Ascending aorta (tissue), 2 donors: ENCODE measurements at regions not wholly inside any gene's neighbourhood (a gene's known extent, or its start where the extent isn't known, plus 50 kb on each side); places are given as distances from the start of the nearest gene placed in this dataset.
A peak's percentile ranks its signal among the peaks of the same experiment; 100 is the strongest.

Experiments used
- DNase-seq, 2 donors: peaks; one replicate each; pipeline ENCODE4 v3.0.0-alpha.2; 2019; ENCODE audit warnings: low spot score in 2 of 2
- H3K27ac ChIP-seq, 2 donors: fragments of 200-600 bp; sonication (generic); one replicate each; pipeline ENCODE4 v1.5.1; 2016 to 2017; ENCODE audit warnings: mild to moderate bottlenecking in 1 of 2
- H3K27me3 ChIP-seq: fragments of 200-600 bp; sonication (generic); one replicate; pipeline ENCODE4 v1.5.1; 2017
- H3K36me3 ChIP-seq, 2 donors: fragments of 200-600 bp; sonication (generic); one replicate each; pipeline ENCODE4 v1.5.1; 2016
- H3K4me1 ChIP-seq, 2 donors: fragments of 200-600 bp; sonication (generic); one replicate each; pipeline ENCODE4 v1.5.1; 2016 to 2017; ENCODE audit warnings: mild to moderate bottlenecking in 1 of 2
- H3K4me3 ChIP-seq, 2 donors: fragments of 200-600 bp; sonication (generic); one replicate each; pipeline ENCODE4 v1.5.1; 2016 to 2017; ENCODE audit warnings: mild to moderate bottlenecking in 1 of 2
- H3K9me3 ChIP-seq, 2 donors: fragments of 200-600 bp; sonication (generic); one replicate each; pipeline ENCODE4 v1.5.1; 2016
- intact Hi-C: fragments of 100-400 bp; cut with DNase I; formaldehyde crosslinking; loops from one replicate; pipeline ENCODE4 v1.15.1; 2023
- TF ChIP-seq, protein P1 (sequence below), 3 experiments: fragments of 200-600 bp in 2 of 3; fragments of 450-650 bp in 1 of 3; sonication (generic) in 2 of 3; IDR thresholded peaks; one replicate each; pipeline ENCODE4 v1.5.1; 2016 to 2019; ENCODE audit warnings: antibody characterized with exemption in 3 of 3, mild to moderate bottlenecking in 1 of 3, moderate library complexity in 1 of 3

DNA sequence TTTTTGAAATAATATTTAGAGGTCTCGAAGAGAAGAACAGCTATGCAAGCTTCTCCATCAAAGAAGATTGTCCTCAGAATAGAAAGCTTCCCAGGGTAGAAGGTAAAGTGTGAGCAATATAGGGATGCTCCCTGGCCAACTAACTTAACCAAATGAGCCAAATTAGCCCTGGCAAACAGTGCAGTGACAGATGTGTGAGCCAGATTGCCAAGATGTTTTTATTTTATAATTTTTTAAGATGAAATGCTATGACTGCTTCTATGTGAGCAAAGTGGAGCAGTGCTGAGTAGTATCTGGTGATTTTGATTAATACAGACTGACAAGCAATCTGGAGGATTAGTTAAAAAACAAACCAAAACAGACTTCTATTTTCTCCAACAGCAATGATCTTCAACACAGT lies 202.1 kb downstream of the NOVA1 start:
- Histone ChIP-seq H3K27ac (no peak overlapping the region), H3K4me3 (no peak overlapping the region), H3K27me3 (no peaks in the 10 kb centered on the region), H3K36me3 (no peaks in the 10 kb centered on the region), H3K4me1 (no peaks in the 10 kb centered on the region), H3K9me3 (no peaks in the 10 kb centered on the region)
- no peak for DNase-seq
- intact Hi-C loops: no loop called here
- TF ChIP-seq, protein P1, sequence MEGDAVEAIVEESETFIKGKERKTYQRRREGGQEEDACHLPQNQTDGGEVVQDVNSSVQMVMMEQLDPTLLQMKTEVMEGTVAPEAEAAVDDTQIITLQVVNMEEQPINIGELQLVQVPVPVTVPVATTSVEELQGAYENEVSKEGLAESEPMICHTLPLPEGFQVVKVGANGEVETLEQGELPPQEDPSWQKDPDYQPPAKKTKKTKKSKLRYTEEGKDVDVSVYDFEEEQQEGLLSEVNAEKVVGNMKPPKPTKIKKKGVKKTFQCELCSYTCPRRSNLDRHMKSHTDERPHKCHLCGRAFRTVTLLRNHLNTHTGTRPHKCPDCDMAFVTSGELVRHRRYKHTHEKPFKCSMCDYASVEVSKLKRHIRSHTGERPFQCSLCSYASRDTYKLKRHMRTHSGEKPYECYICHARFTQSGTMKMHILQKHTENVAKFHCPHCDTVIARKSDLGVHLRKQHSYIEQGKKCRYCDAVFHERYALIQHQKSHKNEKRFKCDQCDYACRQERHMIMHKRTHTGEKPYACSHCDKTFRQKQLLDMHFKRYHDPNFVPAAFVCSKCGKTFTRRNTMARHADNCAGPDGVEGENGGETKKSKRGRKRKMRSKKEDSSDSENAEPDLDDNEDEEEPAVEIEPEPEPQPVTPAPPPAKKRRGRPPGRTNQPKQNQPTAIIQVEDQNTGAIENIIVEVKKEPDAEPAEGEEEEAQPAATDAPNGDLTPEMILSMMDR (IDR thresholded peaks at IDR 0.05): no peak

DNA sequence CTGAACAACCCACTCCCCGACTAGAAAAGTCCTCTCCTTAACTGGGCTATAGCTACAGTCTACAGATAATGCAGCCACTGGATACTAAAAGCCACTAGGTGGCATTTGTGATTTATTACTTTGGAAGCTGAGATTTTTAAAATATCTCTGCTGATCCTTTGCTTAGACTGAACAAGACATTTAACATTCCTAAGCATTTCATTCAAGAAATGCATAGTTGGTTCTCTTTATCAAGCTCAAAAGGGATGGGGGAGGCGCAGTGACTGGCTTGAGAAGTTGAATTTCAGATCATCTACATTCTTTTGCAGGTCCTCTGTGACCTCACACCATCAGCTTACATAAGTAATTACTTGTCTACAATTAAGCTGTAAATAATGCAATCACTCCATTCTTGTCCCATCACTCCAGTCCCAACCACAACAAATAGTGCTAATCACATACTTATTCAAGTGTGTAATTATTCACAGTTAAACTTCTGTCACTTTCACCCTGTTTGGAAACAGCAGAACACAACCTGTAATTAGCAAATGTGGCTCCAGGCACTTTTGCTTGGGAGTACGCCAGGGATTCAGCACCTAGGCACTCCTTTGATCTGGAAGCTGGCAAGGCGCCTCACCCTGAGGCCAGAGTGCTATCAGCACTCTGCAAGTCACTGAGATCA lies 203.6 kb downstream of the NOVA1 start:
- no peaks in the 10 kb centered on the region for H3K4me1 ChIP-seq
- no peak overlapping the region for H3K4me3 ChIP-seq
- TF ChIP-seq, protein P1 (IDR thresholded peaks at IDR 0.05): peak in 2 of 3 experiments; percentile 19 to 44
- H3K27me3 ChIP-seq: no peaks in the 10 kb centered on the region
- no peaks in the 10 kb centered on the region for H3K36me3 ChIP-seq
- no peak overlapping the region for H3K27ac ChIP-seq
- no peaks in the 10 kb centered on the region for H3K9me3 ChIP-seq
- intact Hi-C loops: no loop called here
- DNase-seq: no peak

DNA sequence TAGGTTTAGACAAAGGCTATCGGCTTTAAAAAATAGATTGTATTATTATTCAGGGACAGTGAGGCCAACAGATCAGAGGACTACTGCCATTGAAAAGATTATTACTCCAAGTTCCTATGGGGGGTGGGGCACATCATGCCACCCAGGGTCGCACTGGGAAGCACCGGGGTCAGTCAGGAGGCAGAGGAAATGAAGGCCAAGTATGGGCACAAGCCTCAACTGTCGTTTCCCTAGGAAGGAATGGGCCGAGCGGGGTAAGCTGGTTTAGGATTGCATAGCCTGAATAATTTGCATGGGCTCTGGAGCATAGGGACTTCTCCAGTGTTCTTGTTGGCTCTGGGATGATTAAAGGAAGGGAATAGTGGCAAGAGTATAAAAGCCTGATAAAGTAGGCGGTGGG lies 205.3 kb downstream of the NOVA1 start:
- Histone ChIP-seq H3K4me3 (no peak overlapping the region), H3K4me1 (no peaks in the 10 kb centered on the region), H3K9me3 (no peaks in the 10 kb centered on the region), H3K27me3 (no peaks in the 10 kb centered on the region), H3K27ac (no peak overlapping the region), H3K36me3 (no peaks in the 10 kb centered on the region)
- intact Hi-C loops: no loop called here
- no peak for DNase-seq
- TF ChIP-seq, protein P1 (IDR thresholded peaks at IDR 0.05): no peak

DNA sequence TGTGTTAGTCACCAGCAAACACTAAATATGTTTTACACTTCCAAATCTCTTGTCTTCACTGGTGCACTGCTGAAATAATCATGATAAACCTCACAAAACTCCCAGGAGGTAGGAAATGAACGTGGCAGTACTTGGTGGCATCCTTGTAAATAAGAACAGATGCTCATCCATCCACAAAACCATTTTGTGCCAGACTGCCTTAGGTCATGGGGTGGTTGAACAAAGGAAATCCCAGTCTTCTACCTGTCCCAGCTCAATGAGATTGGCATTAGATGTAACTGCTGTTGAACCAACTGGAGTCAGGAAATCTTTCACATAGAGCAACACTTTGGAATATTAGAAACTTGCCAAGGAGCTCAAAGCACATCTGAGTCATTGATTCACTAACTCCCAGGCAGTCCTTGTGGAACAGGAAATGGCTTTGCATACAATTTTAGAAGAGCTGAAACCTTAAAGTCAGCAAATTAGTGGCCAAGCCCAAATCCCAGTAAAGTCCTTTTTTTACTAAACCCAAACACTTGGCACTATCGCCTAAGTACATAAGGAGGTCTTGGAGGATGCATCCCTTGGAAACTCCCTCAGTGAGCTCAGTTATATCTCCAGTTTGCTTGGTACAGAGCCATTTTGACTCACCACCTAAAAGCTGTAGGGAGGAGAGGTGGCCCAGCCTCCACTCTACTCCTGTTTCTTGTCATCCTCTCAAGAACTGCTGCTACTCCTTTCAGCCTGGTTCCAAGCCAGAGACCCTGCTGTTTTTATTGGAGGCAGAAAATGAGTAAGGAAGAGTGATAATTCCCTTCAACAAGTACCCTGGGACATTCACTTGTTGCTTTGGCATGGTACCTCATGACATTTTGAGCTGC lies 208.0 kb downstream of the NOVA1 start:
- H3K4me3 ChIP-seq: no peak overlapping the region
- no peaks in the 10 kb centered on the region for H3K4me1 ChIP-seq
- intact Hi-C loops: no loop called here
- no peaks in the 10 kb centered on the region for H3K9me3 ChIP-seq
- TF ChIP-seq, protein P1 (IDR thresholded peaks at IDR 0.05): no peak
- H3K27me3 ChIP-seq: no peaks in the 10 kb centered on the region
- H3K27ac ChIP-seq: no peak overlapping the region
- no peaks in the 10 kb centered on the region for H3K36me3 ChIP-seq
- no peak for DNase-seq

DNA sequence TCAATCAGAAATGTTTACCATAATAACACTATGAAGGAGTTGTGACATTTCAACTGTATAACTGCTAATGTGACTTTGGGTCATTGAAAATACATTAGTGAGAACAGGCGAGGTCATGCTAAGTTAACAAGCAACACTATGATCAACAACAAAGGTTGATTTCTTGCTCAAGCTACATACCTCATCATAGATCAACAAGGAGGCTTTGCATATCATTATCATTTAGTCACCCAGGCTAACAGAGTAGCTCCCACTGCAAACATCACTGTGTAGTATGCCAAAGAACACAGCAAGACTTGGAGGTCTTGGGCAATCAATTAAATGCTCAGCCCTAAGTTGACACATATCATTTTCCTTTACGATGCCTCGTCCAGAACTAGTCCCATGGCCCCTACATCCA lies 212.5 kb downstream of the NOVA1 start:
- intact Hi-C loops: no loop called here

More for the DNA sequence above, 212.5 kb downstream of the NOVA1 start:
- no peak overlapping the region for H3K4me3 ChIP-seq
- H3K27ac ChIP-seq: no peak overlapping the region
- no peaks in the 10 kb centered on the region for H3K36me3 ChIP-seq
- no peaks in the 10 kb centered on the region for H3K27me3 ChIP-seq
- no peaks in the 10 kb centered on the region for H3K4me1 ChIP-seq
- DNase-seq: no peak
- TF ChIP-seq, protein P1 (IDR thresholded peaks at IDR 0.05): no peak
- H3K9me3 ChIP-seq: no peaks in the 10 kb centered on the region
